ENCODE measurements at regions not wholly inside any gene's neighbourhood (a gene's known extent, or its start where the extent isn't known, plus 50 kb on each side); places are given as distances from the start of the nearest gene placed in this dataset.

DNA sequence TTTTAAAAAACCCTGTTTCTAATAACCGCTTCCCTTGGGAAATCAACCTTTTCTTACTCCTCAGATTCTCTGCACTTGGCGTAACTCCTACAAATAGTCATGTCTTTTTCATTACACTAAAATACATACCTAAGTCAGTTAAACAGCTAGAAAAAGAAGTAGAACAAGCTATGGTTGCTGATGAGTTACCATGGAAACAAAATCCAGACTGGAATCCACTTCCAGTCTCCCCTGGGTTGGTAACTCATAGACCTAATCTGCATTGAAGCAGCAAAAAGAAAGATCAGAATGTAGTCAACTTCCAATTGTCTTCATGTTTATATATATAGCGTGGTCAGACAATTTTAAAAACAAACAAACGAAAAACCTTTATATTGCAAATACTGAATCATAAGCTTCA is 260.8 kb upstream of the LRRN1 start:
- no peak overlapping the region for H3K27ac ChIP-seq (ENCODE audit: low read depth in 1 of 2, low read length in 1 of 2)
- H3K9ac ChIP-seq (ENCODE audit: insufficient read depth in 1 of 2, low read length in 2 of 2): no peak overlapping the region
- no peaks in the 10 kb centered on the region for H3K4me1 ChIP-seq (ENCODE audit: control insufficient read depth in 5 of 5, insufficient read depth in 5 of 5, low read length in 5 of 5)
- H3K4me3 ChIP-seq: no peak overlapping the region
- 92 to 95% methylated on average over 4 of the region's 4 CpGs for WGBS, 2 donors
- H3K27me3 ChIP-seq (ENCODE audit: control insufficient read depth in 3 of 3, insufficient read depth in 3 of 3, low read length in 2 of 3): no peaks in the 10 kb centered on the region
- DNase-seq: no peak
- no peaks in the 10 kb centered on the region for H3K9me3 ChIP-seq (ENCODE audit: control insufficient read depth in 4 of 4, insufficient read depth in 3 of 4, low read length in 3 of 4)
- H3K36me3 ChIP-seq (ENCODE audit: control insufficient read depth in 4 of 4, insufficient read depth in 4 of 4, low read length in 4 of 4): no peaks in the 10 kb centered on the region
- TF ChIP-seq, protein P1, sequence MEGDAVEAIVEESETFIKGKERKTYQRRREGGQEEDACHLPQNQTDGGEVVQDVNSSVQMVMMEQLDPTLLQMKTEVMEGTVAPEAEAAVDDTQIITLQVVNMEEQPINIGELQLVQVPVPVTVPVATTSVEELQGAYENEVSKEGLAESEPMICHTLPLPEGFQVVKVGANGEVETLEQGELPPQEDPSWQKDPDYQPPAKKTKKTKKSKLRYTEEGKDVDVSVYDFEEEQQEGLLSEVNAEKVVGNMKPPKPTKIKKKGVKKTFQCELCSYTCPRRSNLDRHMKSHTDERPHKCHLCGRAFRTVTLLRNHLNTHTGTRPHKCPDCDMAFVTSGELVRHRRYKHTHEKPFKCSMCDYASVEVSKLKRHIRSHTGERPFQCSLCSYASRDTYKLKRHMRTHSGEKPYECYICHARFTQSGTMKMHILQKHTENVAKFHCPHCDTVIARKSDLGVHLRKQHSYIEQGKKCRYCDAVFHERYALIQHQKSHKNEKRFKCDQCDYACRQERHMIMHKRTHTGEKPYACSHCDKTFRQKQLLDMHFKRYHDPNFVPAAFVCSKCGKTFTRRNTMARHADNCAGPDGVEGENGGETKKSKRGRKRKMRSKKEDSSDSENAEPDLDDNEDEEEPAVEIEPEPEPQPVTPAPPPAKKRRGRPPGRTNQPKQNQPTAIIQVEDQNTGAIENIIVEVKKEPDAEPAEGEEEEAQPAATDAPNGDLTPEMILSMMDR (IDR thresholded peaks at IDR 0.05; ENCODE audit: control extremely low read depth, extremely low read depth): no peak
- no peak for ATAC-seq (ENCODE audit: insufficient read depth, low FRiP score)

DNA sequence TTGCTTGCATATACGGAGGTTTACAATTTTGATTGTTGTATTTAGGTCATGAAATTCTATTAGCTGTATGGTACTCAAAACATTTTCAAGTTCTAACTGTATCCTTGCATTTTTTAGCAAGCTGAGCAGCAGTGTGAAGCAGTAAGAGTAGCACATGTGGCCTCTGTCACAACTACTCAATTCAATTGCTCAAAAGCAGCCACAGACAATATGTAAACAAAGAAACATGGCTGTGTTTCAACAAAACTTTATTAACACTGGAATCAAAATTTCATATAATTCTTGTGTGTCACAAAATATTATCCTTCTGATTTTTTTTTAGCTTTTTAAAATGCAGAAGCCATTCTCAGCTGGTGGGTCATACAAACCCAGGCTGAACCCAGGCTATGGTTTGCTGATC is 266.7 kb upstream of the LRRN1 start:
- ATAC-seq (ENCODE audit: insufficient read depth, low FRiP score): no peak
- H3K9me3 ChIP-seq (ENCODE audit: control insufficient read depth in 4 of 4, insufficient read depth in 3 of 4, low read length in 3 of 4): no peaks in the 10 kb centered on the region
- no peaks in the 10 kb centered on the region for H3K36me3 ChIP-seq (ENCODE audit: control insufficient read depth in 4 of 4, insufficient read depth in 4 of 4, low read length in 4 of 4)
- DNase-seq: peak in 2 of 3 donors; percentile 33 to 53
- H3K27me3 ChIP-seq (ENCODE audit: control insufficient read depth in 3 of 3, insufficient read depth in 3 of 3, low read length in 2 of 3): no peaks in the 10 kb centered on the region
- no peak overlapping the region for H3K9ac ChIP-seq (ENCODE audit: insufficient read depth in 1 of 2, low read length in 2 of 2)
- TF ChIP-seq, protein P1 (IDR thresholded peaks at IDR 0.05; ENCODE audit: control extremely low read depth, extremely low read depth): no peak
- no peak overlapping the region for H3K4me3 ChIP-seq
- no peaks in the 10 kb centered on the region for H3K4me1 ChIP-seq (ENCODE audit: control insufficient read depth in 5 of 5, insufficient read depth in 5 of 5, low read length in 5 of 5)
- H3K27ac ChIP-seq (ENCODE audit: low read depth in 1 of 2, low read length in 1 of 2): no peak overlapping the region
- WGBS, 2 donors: 60 to 63% methylated on average over 1 of the region's 1 CpG

DNA sequence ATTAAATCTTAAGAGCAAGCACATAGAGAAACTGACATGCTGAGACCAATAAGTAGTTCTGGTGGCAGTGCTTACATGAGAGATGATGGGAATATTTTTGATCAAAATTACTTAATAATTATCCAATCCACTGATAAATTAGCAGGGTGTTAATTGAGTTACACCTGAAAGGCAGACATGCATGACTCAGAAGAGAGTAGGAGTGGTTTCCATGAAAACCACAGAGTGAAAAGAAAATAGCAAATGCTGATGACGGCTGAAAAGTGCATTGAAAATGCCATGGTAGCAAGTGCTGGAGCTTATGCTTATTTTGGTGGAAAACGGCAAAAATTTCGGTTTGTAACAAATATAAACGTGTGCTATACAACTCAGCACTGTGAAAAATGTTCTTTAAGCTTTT is 267.8 kb upstream of the LRRN1 start:
- ATAC-seq (ENCODE audit: insufficient read depth, low FRiP score): no peak
- no peaks in the 10 kb centered on the region for H3K27me3 ChIP-seq (ENCODE audit: control insufficient read depth in 3 of 3, insufficient read depth in 3 of 3, low read length in 2 of 3)
- no peak overlapping the region for H3K27ac ChIP-seq (ENCODE audit: low read depth in 1 of 2, low read length in 1 of 2)
- H3K9ac ChIP-seq (ENCODE audit: insufficient read depth in 1 of 2, low read length in 2 of 2): no peak overlapping the region
- no peak overlapping the region for H3K4me3 ChIP-seq
- WGBS, 2 donors: 84 to 90% methylated on average over 4 of the region's 4 CpGs
- no peaks in the 10 kb centered on the region for H3K4me1 ChIP-seq (ENCODE audit: control insufficient read depth in 5 of 5, insufficient read depth in 5 of 5, low read length in 5 of 5)
- no peaks in the 10 kb centered on the region for H3K36me3 ChIP-seq (ENCODE audit: control insufficient read depth in 4 of 4, insufficient read depth in 4 of 4, low read length in 4 of 4)
- no peak for DNase-seq
- H3K9me3 ChIP-seq (ENCODE audit: control insufficient read depth in 4 of 4, insufficient read depth in 3 of 4, low read length in 3 of 4): no peaks in the 10 kb centered on the region
- TF ChIP-seq, protein P1 (IDR thresholded peaks at IDR 0.05; ENCODE audit: control extremely low read depth, extremely low read depth): no peak

DNA sequence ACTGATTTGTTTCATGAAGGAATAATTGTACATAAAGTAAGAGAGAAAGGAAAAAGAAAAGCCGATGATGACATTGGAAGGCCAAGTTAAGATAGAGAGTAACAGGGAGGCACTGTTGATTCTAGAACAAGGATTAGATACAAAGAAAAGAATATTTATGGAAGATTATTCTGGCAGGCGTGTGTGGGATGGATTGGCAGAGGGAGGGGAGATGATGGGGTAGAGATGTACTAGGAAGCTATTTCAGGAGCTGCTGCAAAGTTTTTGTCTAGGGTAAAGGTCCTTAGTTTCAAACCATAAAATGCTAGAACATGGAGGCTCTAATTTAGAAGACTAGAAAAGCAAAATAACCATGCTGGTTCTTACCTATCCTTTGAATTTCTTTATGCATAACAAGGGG is 280.0 kb upstream of the LRRN1 start:
- no peak overlapping the region for H3K4me3 ChIP-seq
- 86 to 92% methylated on average over 2 of the region's 2 CpGs for WGBS, 2 donors
- no peaks in the 10 kb centered on the region for H3K4me1 ChIP-seq (ENCODE audit: control insufficient read depth in 5 of 5, insufficient read depth in 5 of 5, low read length in 5 of 5)
- DNase-seq: no peak
- H3K9me3 ChIP-seq (ENCODE audit: control insufficient read depth in 4 of 4, insufficient read depth in 3 of 4, low read length in 3 of 4): no peaks in the 10 kb centered on the region
- H3K9ac ChIP-seq (ENCODE audit: insufficient read depth in 1 of 2, low read length in 2 of 2): no peak overlapping the region
- H3K36me3 ChIP-seq (ENCODE audit: control insufficient read depth in 4 of 4, insufficient read depth in 4 of 4, low read length in 4 of 4): no peaks in the 10 kb centered on the region
- no peak overlapping the region for H3K27ac ChIP-seq (ENCODE audit: low read depth in 1 of 2, low read length in 1 of 2)
- TF ChIP-seq, protein P1 (IDR thresholded peaks at IDR 0.05; ENCODE audit: control extremely low read depth, extremely low read depth): no peak
- ATAC-seq (ENCODE audit: insufficient read depth, low FRiP score): no peak
- H3K27me3 ChIP-seq (ENCODE audit: control insufficient read depth in 3 of 3, insufficient read depth in 3 of 3, low read length in 2 of 3): no peaks in the 10 kb centered on the region

Data from lung (tissue), 11 donors.